ENCODE measurements at regions not wholly inside any gene's neighbourhood (a gene's known extent, or its start where the extent isn't known, plus 50 kb on each side); places are given as distances from the start of the nearest gene placed in this dataset.

DNA sequence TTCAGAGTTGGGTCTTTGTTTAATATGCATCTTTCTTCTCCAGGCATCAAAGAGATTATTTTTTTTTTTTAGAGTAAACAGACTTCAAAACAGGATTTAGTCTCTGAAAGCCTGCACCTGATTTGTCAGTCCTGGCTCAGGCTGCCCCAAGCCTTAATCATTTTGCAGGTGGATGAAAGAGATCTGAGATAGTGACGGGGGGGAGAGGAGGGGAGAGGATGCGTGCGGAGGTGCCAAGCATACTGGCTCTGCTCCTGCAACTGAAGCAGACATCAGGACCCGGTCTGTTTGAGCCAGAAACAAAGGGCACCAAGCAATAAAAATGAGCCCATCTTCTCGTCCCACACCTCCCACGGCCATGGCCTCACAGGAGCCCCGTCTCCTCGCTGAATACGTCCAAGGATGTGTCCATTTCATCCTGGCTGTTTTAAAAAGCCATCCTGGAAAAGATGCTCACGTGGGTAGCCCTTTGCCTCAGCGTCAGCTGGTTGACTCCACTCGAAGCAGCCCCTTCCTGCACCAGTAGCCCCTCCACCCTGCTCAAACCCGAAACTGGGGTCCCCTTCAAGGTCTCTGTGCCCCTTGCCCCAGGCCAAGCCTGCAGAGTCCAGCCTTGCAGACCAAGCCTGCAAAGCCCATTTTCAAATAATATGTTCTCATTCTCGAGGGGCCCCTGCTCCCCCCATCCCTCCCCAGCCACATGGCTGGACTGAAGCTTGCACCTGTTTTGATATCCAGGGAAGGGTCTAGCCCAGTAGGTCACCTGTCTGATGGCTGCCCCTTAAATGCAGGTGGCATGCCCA, 84.8 kb upstream of the TNRC6C start (continued):
- TF ChIP-seq REST (IDR thresholded peaks at IDR 0.05) (no peak), HNF4G (IDR thresholded peaks at IDR 0.05) (no peak)

GRCh38 chr17:77874303-77875050, 84.0 kb upstream of the TNRC6C start:
- Histone ChIP-seq H3K4me3 (ENCODE audit: low read depth in 1 of 3, low read length in 3 of 3) (no peak overlapping the region), H3K9ac (ENCODE audit: low read depth in 1 of 2, low read length in 2 of 2) (no peak overlapping the region), H3K27ac (ENCODE audit: low read depth in 1 of 2, low read length in 2 of 2) (no peak overlapping the region), H3K9me3 (ENCODE audit: control insufficient read depth in 4 of 4, low read length in 3 of 4) (peaks cover 0 to 4% (median 0%) of the 10 kb centered on the region in 4 donors), H3K4me1 (ENCODE audit: control insufficient read depth in 4 of 4, insufficient read depth in 4 of 4, low read length in 3 of 4) (no peaks in the 10 kb centered on the region), H3K27me3 (ENCODE audit: control insufficient read depth in 4 of 4, insufficient read depth in 4 of 4, low read length in 3 of 4) (peaks cover 0 to 3% (median 0%) of the 10 kb centered on the region in 4 donors), H3K36me3 (ENCODE audit: control insufficient read depth in 4 of 4, insufficient read depth in 3 of 4, low read depth in 1 of 4, low read length in 3 of 4) (no peaks in the 10 kb centered on the region)
- DNase-seq (ENCODE audit: low spot score), result no peak
- WGBS, result 78% methylated on average over 14 of the region's 14 CpGs
- TF ChIP-seq FOXA2 (IDR thresholded peaks at IDR 0.05) (no peak), SP1 (IDR thresholded peaks at IDR 0.05) (no peak), HNF4A (conservative IDR thresholded peaks at IDR 0.05) (no peak), ATF3 (IDR thresholded peaks at IDR 0.05) (no peak), NR2F2 (IDR thresholded peaks at IDR 0.05) (no peak), ZBTB33 (IDR thresholded peaks at IDR 0.05) (no peak), TAF1 (conservative IDR thresholded peaks at IDR 0.05) (no peak), YY1 (IDR thresholded peaks at IDR 0.05) (no peak), EGR1 (IDR thresholded peaks at IDR 0.05; ENCODE audit: low read depth in 2 of 2) (no peak)

DNA sequence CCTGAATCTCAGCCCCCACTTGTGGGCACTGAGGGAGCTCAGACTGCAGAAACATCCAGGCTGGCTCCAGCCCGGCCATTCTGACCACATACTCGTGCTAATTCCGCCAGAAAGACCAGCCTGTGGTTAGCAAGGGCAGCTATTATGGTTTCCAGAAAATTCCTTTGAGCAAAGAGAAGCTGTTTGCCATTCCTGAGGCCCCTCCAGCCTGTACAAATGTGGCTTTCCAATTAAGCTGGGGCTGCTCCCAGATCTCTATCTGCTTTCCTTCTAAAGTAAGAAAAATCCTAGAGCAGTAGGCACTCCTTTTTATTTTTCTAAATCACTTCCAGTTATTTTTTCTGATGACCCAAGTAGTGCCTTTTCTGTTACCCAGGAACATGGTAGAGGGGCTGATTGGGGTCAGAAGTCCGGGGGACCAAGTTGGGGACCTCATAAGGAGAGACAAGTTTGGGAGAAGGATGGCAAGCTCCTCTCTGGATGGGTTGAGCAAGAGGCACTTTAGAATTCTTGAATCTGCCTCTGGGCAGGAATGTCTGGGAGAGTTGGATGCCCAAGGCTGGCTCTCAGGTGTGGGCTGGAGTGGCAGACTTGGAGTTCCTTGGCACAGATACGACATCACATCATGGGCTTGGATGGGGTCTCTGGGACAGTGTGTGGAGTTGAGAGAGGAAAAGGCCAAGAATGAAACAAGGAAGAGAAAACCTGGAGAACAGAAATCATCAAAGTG, 83.3 kb upstream of the TNRC6C start:
- H3K27me3 ChIP-seq (ENCODE audit: control insufficient read depth in 4 of 4, insufficient read depth in 4 of 4, low read length in 3 of 4), result no peaks in the 10 kb centered on the region
- peaks cover 0 to 4% (median 0%) of the 10 kb centered on the region in 4 donors for H3K9me3 ChIP-seq (ENCODE audit: control insufficient read depth in 4 of 4, low read length in 3 of 4)
- 66% methylated on average over 5 of the region's 5 CpGs for WGBS
- H3K27ac ChIP-seq (ENCODE audit: low read depth in 1 of 2, low read length in 2 of 2), result no peak overlapping the region
- no peak overlapping the region for H3K9ac ChIP-seq (ENCODE audit: low read depth in 1 of 2, low read length in 2 of 2)
- no peaks in the 10 kb centered on the region for H3K4me1 ChIP-seq (ENCODE audit: control insufficient read depth in 4 of 4, insufficient read depth in 4 of 4, low read length in 3 of 4)
- H3K4me3 ChIP-seq (ENCODE audit: low read depth in 1 of 3, low read length in 3 of 3), result no peak overlapping the region
- H3K36me3 ChIP-seq (ENCODE audit: control insufficient read depth in 4 of 4, insufficient read depth in 3 of 4, low read depth in 1 of 4, low read length in 3 of 4), result no peaks in the 10 kb centered on the region
- DNase-seq (ENCODE audit: low spot score), result no peak
- no peak for TF ChIP-seq FOXA1 (IDR thresholded peaks at IDR 0.05)
- TF ChIP-seq REST (IDR thresholded peaks at IDR 0.05), result no peak
- TF ChIP-seq YY1 (IDR thresholded peaks at IDR 0.05), result no peak
- no peak for TF ChIP-seq ATF3 (IDR thresholded peaks at IDR 0.05)
- TF ChIP-seq HNF4G (IDR thresholded peaks at IDR 0.05), result no peak
- TF ChIP-seq GABPA (IDR thresholded peaks at IDR 0.05 in 1 of 2, conservative IDR thresholded peaks at IDR 0.05 in 1 of 2), result no peak
- no peak for TF ChIP-seq TAF1 (conservative IDR thresholded peaks at IDR 0.05)
- TF ChIP-seq, protein P1, sequence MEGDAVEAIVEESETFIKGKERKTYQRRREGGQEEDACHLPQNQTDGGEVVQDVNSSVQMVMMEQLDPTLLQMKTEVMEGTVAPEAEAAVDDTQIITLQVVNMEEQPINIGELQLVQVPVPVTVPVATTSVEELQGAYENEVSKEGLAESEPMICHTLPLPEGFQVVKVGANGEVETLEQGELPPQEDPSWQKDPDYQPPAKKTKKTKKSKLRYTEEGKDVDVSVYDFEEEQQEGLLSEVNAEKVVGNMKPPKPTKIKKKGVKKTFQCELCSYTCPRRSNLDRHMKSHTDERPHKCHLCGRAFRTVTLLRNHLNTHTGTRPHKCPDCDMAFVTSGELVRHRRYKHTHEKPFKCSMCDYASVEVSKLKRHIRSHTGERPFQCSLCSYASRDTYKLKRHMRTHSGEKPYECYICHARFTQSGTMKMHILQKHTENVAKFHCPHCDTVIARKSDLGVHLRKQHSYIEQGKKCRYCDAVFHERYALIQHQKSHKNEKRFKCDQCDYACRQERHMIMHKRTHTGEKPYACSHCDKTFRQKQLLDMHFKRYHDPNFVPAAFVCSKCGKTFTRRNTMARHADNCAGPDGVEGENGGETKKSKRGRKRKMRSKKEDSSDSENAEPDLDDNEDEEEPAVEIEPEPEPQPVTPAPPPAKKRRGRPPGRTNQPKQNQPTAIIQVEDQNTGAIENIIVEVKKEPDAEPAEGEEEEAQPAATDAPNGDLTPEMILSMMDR (IDR thresholded peaks at IDR 0.05; ENCODE audit: low read depth, low read length, missing input control), result no peak

All from liver (tissue), 8 donors.